Right ventricle myocardium inferior (tissue), 1 donor: ENCODE measurements at regions not wholly inside any gene's neighbourhood (a gene's known extent, or its start where the extent isn't known, plus 50 kb on each side); places are given as distances from the start of the nearest gene placed in this dataset.

ENCODE experiments used
- ATAC-seq: fragments of 200-7000 bp; cut with Tn5 transposase; one replicate; pipeline ENCODE4 v1.9.1; 2020; ENCODE audit warnings: mild to moderate bottlenecking, moderate library complexity
- DNase-seq: peaks from one replicate; pipeline ENCODE4 v3.0.0; 2021; ENCODE audit errors: missing footprints
- intact Hi-C: fragments of 100-400 bp; cut with DNase I; formaldehyde crosslinking; loops from one replicate; pipeline ENCODE4 v1.11.0; 2022
- donor health status: DM: no; HTN: yes; CAD: no; lungs with severe emphysema.

DNA sequence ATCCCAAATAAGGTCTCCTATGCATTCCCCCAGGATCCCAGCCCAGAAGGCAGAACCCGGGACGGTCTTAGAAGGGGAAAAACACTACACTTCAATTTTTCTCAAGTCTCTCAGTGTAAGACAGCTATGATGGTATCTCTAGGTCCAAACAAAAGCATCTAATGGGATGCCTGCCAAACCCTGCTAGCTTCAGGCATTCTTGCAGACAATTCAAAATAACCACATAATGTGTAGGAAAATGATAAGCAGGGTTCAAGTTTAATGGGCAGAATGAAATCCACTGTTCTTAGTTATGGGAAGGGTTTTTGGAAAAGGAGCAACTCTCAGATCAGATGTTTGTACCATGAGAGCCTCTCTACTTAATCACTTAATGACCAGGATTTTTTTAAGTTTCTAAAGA lies 119.8 kb upstream of the ANO1 start:
- ATAC-seq: no peak
- intact Hi-C loops: no loop called here
- no peak for DNase-seq

GRCh38 chr11:69959461-69959860 lies 118.7 kb upstream of the ANO1 start:
- intact Hi-C loops: no loop called here
- DNase-seq (no peak), ATAC-seq (no peak)

DNA sequence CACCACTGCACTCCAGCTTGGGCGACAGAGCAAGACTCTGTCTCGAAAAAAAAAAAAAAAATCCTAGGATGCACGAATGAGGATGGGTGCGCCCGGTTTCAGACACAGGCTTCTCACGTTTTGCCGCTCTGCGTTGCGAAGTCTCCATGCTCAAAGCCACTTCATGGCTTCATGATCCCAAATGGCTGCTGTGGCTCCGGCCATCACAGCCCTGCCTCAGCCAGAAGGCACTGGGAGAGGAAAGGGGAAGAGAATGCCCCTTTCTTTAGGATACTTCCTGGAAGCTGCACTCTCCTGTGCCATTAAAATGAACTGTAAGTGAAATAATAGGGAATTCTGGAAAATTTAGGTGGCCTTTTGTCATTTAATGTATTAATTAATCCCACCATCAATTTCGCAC lies 116.4 kb upstream of the ANO1 start:
- intact Hi-C loops: no loop called here
- DNase-seq: no peak
- no peak for ATAC-seq

DNA sequence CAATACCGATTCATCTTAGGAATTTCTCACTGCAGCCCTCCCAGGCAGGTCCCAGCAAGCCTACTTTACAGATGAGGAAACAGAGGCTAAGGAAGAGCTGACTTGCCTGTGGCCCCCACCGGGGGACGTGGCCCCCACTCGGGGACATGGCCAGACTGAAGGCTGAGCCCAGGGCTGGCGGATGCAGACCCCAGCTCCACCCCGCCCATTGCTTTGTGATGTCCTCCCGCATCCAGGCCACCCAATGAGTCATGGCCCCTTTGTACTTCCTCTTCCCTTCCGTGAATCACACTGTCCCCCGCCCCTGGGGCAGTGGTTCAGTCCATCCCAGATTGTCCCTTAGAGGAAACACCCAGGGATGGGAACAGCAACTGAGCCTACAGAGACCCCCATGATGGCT lies 116.0 kb upstream of the ANO1 start:
- no peak for ATAC-seq
- no peak for DNase-seq

DNA sequence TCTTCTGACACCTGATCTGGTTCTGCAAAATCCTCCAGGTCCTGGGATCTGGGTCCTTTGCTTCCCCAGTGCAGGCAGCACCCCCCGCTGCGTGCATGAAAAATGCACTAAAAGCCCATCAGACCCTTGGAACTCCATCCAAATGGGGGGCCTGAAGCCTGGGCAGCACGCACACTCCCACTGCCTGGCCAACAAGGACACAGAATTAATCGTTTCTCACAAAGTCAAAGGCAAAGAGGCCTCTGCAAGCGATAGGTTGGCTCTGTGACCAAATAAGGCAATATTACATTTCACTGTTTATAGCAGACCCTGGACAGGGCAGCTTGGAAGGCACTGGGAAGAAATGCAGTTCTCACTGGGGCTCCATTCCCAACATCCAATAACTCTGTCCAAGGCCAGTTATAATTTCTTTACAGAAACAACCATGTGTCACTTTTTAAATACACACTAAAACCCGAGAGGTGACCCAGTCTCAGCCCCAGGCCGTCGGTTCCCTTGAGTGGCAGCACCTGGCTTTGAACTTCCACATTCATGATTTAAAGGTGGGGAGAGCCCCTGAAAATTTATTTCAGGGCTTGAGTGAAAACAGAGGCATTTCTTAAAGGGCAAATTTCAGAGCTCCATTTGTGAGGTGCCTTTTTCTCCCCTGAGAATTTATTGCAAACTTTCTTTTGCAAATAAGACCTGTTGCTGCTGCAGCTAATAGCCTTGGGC lies 114.4 kb upstream of the ANO1 start:
- ATAC-seq (no peak), DNase-seq (peak; percentile 9)
- intact Hi-C loops: no loop called here

More for the DNA sequence above, 116.0 kb upstream of the ANO1 start:
- intact Hi-C loops: no loop called here

GRCh38 chr11:69964247-69964643 lies 113.9 kb upstream of the ANO1 start:
- ATAC-seq: no peak
- intact Hi-C loops: no loop called here
- DNase-seq: peak; percentile 18

GRCh38 chr11:69965821-69966582 lies 112.1 kb upstream of the ANO1 start:
- no peak for DNase-seq
- no peak for ATAC-seq
- intact Hi-C loops: no loop called here

DNA sequence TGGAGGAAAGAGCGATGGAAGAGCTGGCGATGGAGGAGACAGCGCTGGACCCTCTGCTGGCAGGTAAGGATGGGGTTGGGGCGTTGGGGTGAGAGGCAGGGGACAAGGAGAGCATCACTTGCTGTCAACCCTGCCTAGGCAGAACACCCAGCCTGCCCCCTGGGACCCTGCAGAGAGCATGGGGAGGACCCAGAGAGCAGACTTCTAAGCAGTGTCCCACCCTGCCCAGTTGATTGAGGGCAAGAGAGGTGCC lies 111.6 kb upstream of the ANO1 start:
- intact Hi-C loops: no loop called here
- ATAC-seq (no peak), DNase-seq (no peak)

- DNase-seq (no peak), ATAC-seq (no peak)
- intact Hi-C loops: no loop called here
These were observed 111.1 kb upstream of the ANO1 start for GRCh38 chr11:69966910-69967483.

DNA sequence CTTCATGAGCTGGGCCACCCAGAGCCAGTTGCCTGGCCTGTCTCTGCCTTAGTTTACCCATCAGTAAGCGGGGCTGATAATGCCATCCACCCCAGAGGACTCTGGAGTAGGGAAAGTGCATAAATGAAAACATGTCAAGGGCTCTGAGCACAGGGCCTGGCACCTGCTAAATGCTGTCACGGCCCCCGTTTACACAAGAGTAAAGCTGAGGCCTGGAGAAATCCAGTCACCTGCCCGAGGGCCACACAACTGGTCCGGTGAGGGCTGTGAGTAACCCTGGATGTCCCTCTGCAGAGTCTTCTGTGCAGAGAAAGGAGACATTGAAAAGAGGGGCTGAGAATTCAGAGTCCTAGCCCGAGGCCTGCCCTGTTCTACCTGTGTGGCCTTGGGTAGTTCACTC lies 110.6 kb upstream of the ANO1 start:
- intact Hi-C loops: no loop called here
- ATAC-seq: no peak
- DNase-seq: no peak

DNA sequence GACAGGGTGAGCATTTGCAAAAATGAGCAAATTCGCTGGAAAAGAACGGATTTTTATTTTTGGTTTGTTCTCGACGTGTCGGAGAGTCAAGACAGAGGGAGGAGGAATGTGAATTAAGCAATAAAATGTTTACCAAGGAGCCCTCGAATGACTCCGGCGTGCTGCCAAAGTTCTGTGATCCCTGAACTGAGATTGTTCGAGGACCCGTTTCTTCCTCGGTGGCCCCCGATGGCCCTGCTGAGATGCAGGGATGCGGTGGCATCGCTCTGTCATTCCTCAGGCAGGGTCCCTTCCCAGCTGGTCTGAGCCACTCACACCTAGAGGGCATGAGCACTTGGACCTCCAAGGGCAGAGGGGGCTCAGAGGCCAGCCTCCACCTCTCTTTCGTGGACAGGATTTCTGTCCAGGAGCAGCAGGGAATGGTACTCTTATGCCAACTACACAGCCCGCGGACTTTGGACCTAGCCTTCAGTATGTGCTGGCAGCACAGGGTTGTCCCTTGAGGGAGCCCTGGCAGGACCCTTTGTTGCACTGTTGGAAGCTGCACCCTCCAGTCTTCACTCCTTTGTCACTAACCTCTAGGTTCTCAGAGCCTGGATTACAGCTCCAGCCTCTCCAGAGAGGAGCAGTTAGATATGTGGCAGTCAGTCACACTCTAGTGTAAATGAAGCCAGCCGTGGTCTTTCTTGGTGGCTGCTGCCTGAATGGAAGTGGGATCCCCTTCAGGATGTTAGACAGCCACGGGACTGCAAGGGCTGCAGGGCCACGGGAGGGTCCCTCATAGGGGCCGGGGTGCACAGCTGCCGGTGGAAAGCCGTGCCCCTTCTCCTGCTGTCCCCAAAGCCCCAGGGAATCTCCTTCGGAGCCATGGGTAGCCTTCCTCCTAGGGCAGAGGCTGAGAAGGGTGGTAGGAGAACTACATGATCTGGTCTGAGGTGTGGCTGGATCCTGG lies 109.4 kb upstream of the ANO1 start:
- ATAC-seq (no peak), DNase-seq (no peak)
- intact Hi-C loops: no loop called here

- no peak for ATAC-seq
- intact Hi-C loops: no loop called here
- DNase-seq: no peak
These were observed 108.0 kb upstream of the ANO1 start for GRCh38 chr11:69969890-69970784.

DNA sequence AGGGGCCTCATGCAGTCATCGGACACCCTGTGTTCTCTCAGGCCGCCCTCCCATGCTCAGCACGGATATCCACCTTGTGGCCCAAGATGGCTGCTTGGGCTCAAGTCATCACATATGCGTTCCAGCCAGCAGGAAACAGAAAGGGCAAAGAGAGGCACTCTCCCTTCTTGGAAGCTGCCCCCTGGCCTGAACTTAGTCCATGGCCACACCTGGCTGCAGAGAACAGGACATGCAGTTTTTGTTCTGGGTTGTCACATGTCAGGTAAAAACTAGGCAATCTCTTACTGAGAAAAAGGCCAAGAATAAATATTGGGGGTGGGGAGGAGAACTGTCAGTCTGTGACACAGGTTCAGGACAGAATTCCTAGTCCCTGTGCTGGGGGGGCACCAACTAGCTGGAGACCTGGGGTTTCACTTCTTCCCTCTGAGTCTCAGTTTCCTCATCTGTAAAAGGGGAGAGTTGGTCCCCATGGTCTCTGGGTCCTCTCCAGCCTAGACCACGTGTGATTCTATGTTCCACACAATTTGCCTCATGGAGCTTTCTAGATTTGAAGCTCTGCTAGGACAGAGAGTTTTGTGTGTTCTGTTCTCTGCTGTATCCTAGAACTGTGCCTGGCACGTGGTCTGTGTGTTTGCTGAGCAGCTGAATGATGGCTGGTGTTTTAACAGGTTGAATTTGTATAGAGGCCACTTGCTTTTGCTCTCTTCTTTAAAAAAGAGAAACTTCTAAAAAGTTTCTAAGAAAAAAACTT lies 107.2 kb upstream of the ANO1 start:
- intact Hi-C loops: no loop called here
- ATAC-seq (no peak), DNase-seq (no peak)

DNA sequence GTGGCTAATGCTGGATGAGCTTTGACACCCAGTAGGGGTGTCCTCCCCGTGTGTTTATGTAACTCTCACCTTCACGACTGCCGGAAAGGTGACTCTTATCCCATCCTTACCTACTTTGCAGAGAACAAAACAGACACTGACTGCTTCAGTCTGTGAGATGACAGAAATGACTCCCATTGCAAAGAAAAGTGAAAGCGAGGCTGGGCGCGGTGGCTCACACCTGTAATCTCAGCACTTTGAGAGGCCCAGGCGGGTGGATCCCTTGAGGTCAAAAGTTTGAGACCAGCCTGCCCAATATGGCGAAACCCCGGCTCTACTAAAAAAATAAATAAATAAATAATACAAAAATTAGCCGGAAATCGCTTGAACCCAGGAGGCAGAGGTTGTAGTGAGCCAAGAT lies 106.4 kb upstream of the ANO1 start:
- DNase-seq: no peak
- intact Hi-C loops: no loop called here
- ATAC-seq: no peak

- ATAC-seq: no peak
- intact Hi-C loops: no loop called here
These were observed 105.7 kb upstream of the ANO1 start for GRCh38 chr11:69972351-69972802.

DNA sequence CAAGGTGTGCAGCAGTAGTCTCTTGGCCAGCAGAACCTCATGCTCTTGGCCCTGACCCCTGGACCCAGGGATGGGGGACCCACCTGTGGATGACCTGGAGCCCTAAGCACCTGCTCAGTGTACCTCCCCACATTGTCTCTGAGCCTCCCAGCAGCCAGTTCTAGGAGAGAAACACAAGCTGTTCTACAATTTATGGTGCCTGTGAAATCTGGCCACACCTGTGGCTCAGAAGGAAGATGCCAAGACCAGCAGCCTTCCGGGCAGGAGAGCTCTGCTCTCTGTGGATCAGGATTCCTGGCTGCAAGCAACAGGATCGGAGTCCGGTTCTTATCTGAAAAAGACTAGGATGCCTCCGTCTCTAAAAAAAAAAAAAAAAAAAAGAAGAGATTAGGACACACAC lies 103.6 kb upstream of the ANO1 start:
- intact Hi-C loops: no loop called here
- ATAC-seq (no peak), DNase-seq (no peak)

More at GRCh38 chr11:69972351-69972802, 105.7 kb upstream of the ANO1 start:
- no peak for DNase-seq

- DNase-seq (no peak), ATAC-seq (no peak)
These were observed 102.3 kb upstream of the ANO1 start for GRCh38 chr11:69975822-69976221.

GRCh38 chr11:69976794-69977193 lies 101.3 kb upstream of the ANO1 start:
- intact Hi-C loops: no loop called here
- DNase-seq (no peak), ATAC-seq (no peak)

More at GRCh38 chr11:69975822-69976221, 102.3 kb upstream of the ANO1 start:
- intact Hi-C loops: no loop called here
